GM21717 (cell line): ENCODE measurements at regions not wholly inside any gene's neighbourhood (a gene's known extent, or its start where the extent isn't known, plus 50 kb on each side); places are given as distances from the start of the nearest gene placed in this dataset.

Experiments used
- ATAC-seq: cut with Tn5 transposase; IDR thresholded peaks from one replicate; pipeline ENCODE4 v1.9.1; 2021; ENCODE audit warnings: mild to moderate bottlenecking, moderate library complexity; ENCODE audit not compliant: unreplicated experiment

GRCh38 chr4:14580061-14580460, 422.2 kb upstream of the CPEB2 start:
- no peak for ATAC-seq

GRCh38 chr4:14581741-14582140, 420.5 kb upstream of the CPEB2 start:
- no peak for ATAC-seq

- no peak for ATAC-seq
Observed at GRCh38 chr4:14582677-14583076, 419.6 kb upstream of the CPEB2 start.

- ATAC-seq, result no peak
Observed at GRCh38 chr4:14583331-14583730, 418.9 kb upstream of the CPEB2 start.

GRCh38 chr4:14583752-14584151, 418.5 kb upstream of the CPEB2 start:
- no peak for ATAC-seq

- ATAC-seq, result no peak
Observed at GRCh38 chr4:14592950-14593349, 409.3 kb upstream of the CPEB2 start.

GRCh38 chr4:14596028-14596427, 406.3 kb upstream of the CPEB2 start:
- no peak for ATAC-seq

GRCh38 chr4:14596437-14596836, 405.8 kb upstream of the CPEB2 start:
- no peak for ATAC-seq

GRCh38 chr4:14596904-14597303, 405.4 kb upstream of the CPEB2 start:
- no peak for ATAC-seq

- no peak for ATAC-seq
Observed at GRCh38 chr4:14602206-14602605, 400.1 kb upstream of the CPEB2 start.

- ATAC-seq, result no peak
Observed at GRCh38 chr4:14607001-14607400, 395.3 kb upstream of the CPEB2 start.

- ATAC-seq, result no peak
Observed at GRCh38 chr4:14607578-14607977, 394.7 kb upstream of the CPEB2 start.

- ATAC-seq, result no peak
Observed at GRCh38 chr4:14608630-14609029, 393.7 kb upstream of the CPEB2 start.

GRCh38 chr4:14614840-14615239, 387.4 kb upstream of the CPEB2 start:
- ATAC-seq, result no peak

- ATAC-seq, result no peak
Observed at GRCh38 chr4:14615671-14616070, 386.6 kb upstream of the CPEB2 start.

GRCh38 chr4:14620567-14621141, 381.6 kb upstream of the CPEB2 start:
- no peak for ATAC-seq

GRCh38 chr4:14621731-14622463, 380.4 kb upstream of the CPEB2 start:
- ATAC-seq, result no peak

- ATAC-seq, result no peak
Observed at GRCh38 chr4:14627038-14627437, 375.2 kb upstream of the CPEB2 start.

GRCh38 chr4:14631806-14632440, 370.4 kb upstream of the CPEB2 start:
- ATAC-seq, result no peak

- no peak for ATAC-seq
Observed at GRCh38 chr4:14636563-14636962, 365.7 kb upstream of the CPEB2 start.

- ATAC-seq, result no peak
Observed at GRCh38 chr4:14640476-14640875, 361.8 kb upstream of the CPEB2 start.

- no peak for ATAC-seq
Observed at GRCh38 chr4:14641871-14642270, 360.4 kb upstream of the CPEB2 start.
